Upper lobe of right lung (tissue), 1 donor: ENCODE measurements at regions not wholly inside any gene's neighbourhood (a gene's known extent, or its start where the extent isn't known, plus 50 kb on each side); places are given as distances from the start of the nearest gene placed in this dataset.

ENCODE experiments used
- ATAC-seq: fragments of 200-7000 bp; cut with Tn5 transposase; one replicate; pipeline ENCODE4 v1.9.1; 2020; ENCODE audit warnings: mild to moderate bottlenecking, moderate library complexity
- DNase-seq: peaks from one replicate; pipeline ENCODE4 v3.0.0-alpha.2; 2020
- H3K27ac ChIP-seq: fragments of 200-600 bp; one replicate; pipeline ENCODE4 v1.8.0; 2022
- H3K27me3 ChIP-seq: fragments of 200-600 bp; one replicate; pipeline ENCODE4 v1.8.0; 2022; ENCODE audit warnings: mild to moderate bottlenecking
- H3K36me3 ChIP-seq: fragments of 200-600 bp; one replicate; pipeline ENCODE4 v1.8.0; 2022
- H3K4me1 ChIP-seq: fragments of 200-600 bp; one replicate; pipeline ENCODE4 v1.8.0; 2022
- H3K4me3 ChIP-seq: fragments of 200-600 bp; one replicate; pipeline ENCODE4 v1.8.0; 2022; ENCODE audit warnings: mild to moderate bottlenecking
- H3K9me3 ChIP-seq: fragments of 200-600 bp; one replicate; pipeline ENCODE4 v1.8.0; 2022
- intact Hi-C: fragments of 100-400 bp; cut with DNase I; formaldehyde crosslinking; loops from one replicate; pipeline ENCODE4 v1.11.0; 2022
- TF ChIP-seq, protein P1 (sequence below): fragments of 200-600 bp; IDR thresholded peaks from one replicate; pipeline ENCODE4 v1.8.0; 2022; ENCODE audit warnings: antibody characterized with exemption
- donor health status: DM: no; HTN: yes; CAD: no; lungs with severe emphysema.

DNA sequence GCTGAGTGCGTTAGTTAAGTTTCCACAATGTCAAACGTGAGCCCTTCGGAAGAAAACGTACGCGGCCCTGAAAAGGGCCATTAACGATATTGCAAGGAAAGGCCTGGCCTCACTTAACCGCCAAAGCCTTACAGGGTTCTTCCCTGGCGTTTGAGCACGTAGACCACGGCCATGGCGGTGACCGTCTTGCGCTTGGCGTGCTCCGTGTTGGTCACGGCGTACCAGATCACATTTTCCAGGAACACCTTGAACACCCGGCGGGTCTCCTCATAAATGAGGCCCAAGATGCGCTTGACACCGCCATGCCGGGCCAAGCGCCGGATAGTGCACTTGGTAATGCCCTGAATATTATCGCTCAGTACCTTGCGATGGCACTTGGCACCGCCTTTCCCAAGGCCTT, 118.4 kb upstream of the BTN3A2 start:
- Histone ChIP-seq H3K9me3 (no peaks in the 10 kb centered on the region), H3K4me3 (no peak overlapping the region), H3K36me3 (no peaks in the 10 kb centered on the region), H3K4me1 (no peaks in the 10 kb centered on the region), H3K27me3 (peaks cover 38% of the 10 kb centered on the region), H3K27ac (no peak overlapping the region)
- TF ChIP-seq, protein P1, sequence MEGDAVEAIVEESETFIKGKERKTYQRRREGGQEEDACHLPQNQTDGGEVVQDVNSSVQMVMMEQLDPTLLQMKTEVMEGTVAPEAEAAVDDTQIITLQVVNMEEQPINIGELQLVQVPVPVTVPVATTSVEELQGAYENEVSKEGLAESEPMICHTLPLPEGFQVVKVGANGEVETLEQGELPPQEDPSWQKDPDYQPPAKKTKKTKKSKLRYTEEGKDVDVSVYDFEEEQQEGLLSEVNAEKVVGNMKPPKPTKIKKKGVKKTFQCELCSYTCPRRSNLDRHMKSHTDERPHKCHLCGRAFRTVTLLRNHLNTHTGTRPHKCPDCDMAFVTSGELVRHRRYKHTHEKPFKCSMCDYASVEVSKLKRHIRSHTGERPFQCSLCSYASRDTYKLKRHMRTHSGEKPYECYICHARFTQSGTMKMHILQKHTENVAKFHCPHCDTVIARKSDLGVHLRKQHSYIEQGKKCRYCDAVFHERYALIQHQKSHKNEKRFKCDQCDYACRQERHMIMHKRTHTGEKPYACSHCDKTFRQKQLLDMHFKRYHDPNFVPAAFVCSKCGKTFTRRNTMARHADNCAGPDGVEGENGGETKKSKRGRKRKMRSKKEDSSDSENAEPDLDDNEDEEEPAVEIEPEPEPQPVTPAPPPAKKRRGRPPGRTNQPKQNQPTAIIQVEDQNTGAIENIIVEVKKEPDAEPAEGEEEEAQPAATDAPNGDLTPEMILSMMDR: no peak
- intact Hi-C loops: no loop called here
- ATAC-seq (no peak), DNase-seq (no peak)

DNA sequence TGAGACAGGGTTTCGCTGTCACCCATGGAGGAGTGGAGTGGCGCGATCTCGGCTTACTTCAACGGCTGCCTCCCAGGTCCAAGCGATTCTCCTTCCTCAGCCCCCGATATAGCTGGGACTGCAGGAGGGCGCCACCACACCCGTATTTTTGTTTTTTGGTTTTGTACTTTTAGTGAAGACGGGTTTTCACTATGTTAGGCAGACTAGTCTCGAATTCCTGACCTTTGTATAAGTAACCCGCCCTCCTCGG, 115.4 kb upstream of the BTN3A2 start:
- peaks cover 55% of the 10 kb centered on the region for H3K27me3 ChIP-seq
- DNase-seq: no peak
- ATAC-seq: peak; percentile 42

DNA sequence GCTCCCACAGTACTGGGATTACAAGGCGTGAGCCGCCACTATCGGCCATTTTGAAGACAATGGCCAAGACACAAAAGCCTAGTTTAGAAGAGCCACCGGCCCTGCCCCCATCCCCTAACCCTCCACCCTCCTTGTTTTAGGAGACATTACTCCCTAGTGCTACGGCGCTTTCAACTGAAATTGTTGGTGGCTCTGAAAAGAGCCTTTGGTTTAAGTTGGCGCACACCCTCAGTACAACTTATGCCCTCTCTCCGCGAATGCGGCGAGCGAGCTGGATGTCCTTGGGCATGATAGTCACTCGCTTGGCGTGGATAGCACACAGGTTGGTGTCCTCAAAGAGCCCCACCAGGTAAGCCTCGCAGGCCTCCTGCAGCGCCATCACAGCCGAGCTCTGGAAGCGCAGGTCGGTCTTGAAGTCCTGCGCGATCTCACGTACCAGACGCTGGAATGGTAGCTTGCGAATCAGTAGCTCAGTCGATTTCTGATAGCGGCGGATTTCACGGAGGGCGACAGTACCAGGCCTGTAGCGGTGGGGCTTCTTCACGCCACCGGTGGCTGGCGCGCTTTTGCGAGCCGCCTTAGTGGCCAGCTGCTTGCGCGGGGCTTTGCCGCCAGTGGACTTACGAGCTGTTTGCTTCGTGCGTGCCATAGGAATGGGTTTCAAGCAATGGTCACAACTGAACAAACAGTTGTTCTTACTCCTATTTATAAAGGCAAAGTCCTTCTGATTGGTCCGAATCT, 114.9 kb upstream of the BTN3A2 start:
- peak; percentile 74 for ATAC-seq
- H3K27ac ChIP-seq: peak overlapping the region; percentile 79
- TF ChIP-seq, protein P1: peak; percentile 21

More for the DNA sequence above, 115.4 kb upstream of the BTN3A2 start:
- TF ChIP-seq, protein P1: no peak
- intact Hi-C loops: no loop called here
- H3K27ac ChIP-seq: peak overlapping the region; percentile 79
- no peaks in the 10 kb centered on the region for H3K36me3 ChIP-seq
- H3K9me3 ChIP-seq: no peaks in the 10 kb centered on the region
- no peaks in the 10 kb centered on the region for H3K4me1 ChIP-seq
- peak overlapping the region; percentile 50 for H3K4me3 ChIP-seq

DNA sequence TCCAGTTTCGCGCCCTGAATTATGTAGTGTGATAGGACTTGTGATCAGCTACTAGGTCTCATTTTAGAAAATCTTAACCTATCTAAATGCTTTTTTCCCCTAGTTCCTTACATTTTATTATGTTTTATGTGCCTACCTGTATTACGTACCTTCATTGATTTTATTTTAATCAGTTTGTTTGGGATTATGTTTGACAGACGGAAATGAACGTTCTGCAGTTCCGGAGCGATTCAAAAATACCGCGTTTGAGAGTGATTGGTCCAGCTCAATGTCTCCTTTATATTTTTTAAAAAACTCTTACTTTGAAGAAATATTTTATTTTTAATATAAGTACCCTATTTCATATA, 114.3 kb upstream of the BTN3A2 start:
- TF ChIP-seq, protein P1: no peak
- DNase-seq (no peak), ATAC-seq (no peak)
- Histone ChIP-seq H3K27ac (peak overlapping the region; percentile 38), H3K36me3 (no peaks in the 10 kb centered on the region), H3K27me3 (peaks cover 55% of the 10 kb centered on the region), H3K4me3 (peak overlapping the region; percentile 50), H3K9me3 (no peaks in the 10 kb centered on the region), H3K4me1 (no peaks in the 10 kb centered on the region)
- intact Hi-C loops: no loop called here

More for the DNA sequence above, 114.9 kb upstream of the BTN3A2 start:
- Histone ChIP-seq H3K9me3 (no peaks in the 10 kb centered on the region), H3K36me3 (no peaks in the 10 kb centered on the region), H3K4me1 (no peaks in the 10 kb centered on the region), H3K27me3 (peaks cover 55% of the 10 kb centered on the region), H3K4me3 (peak overlapping the region; percentile 50)
- intact Hi-C loops: no loop called here
- peak; percentile 71 for DNase-seq

DNA sequence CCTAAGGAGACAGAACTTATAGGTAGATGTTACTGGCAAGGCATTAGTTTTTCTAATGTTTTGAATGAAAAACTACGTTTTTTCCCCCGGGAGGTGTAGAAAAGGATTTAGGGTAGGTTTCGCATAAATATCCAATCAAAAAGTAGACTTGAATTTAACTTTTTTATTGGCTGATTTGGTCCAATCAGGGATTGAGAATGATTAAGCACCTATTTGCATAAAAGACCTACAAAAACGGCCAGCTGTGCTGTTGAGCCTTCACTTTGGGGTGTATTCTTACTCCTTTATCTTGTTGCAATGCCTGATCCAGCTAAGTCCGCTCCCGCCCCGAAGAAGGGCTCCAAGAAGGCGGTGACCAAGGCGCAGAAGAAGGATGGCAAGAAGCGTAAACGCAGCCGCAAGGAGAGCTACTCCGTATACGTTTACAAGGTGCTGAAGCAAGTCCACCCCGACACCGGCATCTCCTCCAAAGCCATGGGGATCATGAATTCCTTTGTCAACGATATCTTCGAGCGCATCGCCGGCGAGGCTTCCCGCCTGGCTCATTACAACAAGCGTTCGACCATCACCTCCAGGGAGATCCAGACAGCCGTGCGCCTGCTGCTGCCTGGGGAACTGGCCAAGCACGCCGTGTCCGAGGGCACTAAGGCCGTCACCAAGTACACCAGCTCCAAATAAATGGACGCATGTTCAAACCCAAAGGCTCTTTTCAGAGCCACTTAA, 113.5 kb upstream of the BTN3A2 start:
- Histone ChIP-seq H3K27ac (peak overlapping the region; percentile 38), H3K4me3 (peak overlapping the region; percentile 50), H3K27me3 (peaks cover 61% of the 10 kb centered on the region), H3K36me3 (no peaks in the 10 kb centered on the region), H3K4me1 (no peaks in the 10 kb centered on the region), H3K9me3 (no peaks in the 10 kb centered on the region)
- intact Hi-C loops: no loop called here
- DNase-seq (peak; percentile 70), ATAC-seq (peak; percentile 77)
- TF ChIP-seq, protein P1: no peak
